HG03571 (cell line): ENCODE measurements at regions not wholly inside any gene's neighbourhood (a gene's known extent, or its start where the extent isn't known, plus 50 kb on each side); places are given as distances from the start of the nearest gene placed in this dataset.

Source experiments
- ATAC-seq: cut with Tn5 transposase; IDR thresholded peaks from one replicate; pipeline ENCODE4 v1.9.1; 2021; ENCODE audit not compliant: unreplicated experiment

DNA sequence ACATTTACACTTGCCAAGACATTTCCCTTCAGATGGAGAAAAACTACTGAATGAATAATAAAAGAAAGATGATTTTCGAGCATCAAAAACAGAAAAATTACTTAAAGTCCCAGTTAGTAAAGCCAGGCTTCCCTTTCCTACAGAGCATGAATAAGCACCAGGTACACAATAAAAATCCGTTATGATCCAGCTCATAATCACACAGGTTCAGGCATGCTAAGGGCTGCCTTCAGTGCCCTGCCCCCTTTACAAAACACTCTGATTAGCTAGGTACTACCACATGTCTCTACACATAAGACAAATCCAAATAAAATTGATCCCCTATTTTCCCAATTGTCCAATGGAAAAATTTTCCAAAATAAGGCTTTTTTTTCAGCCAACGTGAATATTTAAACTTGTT is 413.2 kb upstream of the LRATD1 start:
- ATAC-seq: no peak

DNA sequence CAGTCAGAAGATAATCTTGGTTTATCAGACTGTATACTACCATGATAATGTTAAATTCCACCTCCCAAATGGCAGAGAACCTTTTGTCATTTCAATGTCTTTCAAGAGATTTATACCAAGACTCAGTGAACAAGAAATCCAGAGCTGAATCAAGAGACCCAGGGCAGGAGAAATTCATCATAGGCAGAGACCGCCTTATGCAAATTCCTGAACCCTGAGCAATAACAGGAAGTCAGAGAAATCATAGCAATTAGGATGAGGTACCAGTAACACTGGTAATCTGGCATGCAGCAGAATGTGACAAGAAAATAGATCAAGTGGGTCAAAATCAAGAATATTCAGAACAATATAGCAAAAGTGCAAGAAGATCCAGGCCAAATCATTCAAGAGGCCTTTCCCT is 412.4 kb upstream of the LRATD1 start:
- ATAC-seq: no peak

DNA sequence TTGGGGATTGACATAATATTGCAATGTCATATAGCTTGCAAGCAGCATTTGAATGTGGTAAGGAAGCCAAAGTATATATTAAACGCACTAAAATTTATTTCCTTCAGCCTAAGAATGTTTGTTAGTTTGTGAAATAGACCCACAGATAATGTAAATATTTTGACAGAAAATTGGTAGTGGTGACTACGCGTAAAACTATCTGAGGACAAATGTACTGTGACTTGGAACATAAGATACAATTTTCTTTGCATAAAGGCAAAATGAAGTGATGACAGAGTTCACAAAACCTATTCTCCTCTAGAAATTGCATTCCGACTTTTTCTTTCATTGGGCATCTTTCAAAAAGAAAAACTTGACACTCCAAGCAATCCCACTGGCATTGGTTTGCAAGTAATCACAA is 411.1 kb upstream of the LRATD1 start:
- ATAC-seq: no peak

DNA sequence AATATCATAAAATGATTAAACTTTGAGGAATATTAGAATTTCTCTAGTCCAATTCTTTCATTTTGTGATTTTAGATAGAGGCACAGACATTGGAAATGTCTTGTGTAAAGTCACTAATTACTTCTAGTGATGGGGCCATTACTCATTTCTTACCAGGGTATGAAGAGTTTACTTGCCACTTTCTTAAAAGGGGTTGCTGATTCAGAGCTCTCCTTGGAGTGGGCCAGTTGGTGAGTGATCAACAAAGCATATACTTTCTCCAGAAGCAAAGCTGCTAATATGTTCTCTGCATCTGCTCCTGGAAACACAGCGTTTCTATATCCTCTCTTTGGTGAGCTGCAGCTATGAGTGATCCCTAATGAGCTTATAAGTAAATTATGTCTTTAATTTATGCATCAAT is 408.9 kb upstream of the LRATD1 start:
- ATAC-seq: no peak

DNA sequence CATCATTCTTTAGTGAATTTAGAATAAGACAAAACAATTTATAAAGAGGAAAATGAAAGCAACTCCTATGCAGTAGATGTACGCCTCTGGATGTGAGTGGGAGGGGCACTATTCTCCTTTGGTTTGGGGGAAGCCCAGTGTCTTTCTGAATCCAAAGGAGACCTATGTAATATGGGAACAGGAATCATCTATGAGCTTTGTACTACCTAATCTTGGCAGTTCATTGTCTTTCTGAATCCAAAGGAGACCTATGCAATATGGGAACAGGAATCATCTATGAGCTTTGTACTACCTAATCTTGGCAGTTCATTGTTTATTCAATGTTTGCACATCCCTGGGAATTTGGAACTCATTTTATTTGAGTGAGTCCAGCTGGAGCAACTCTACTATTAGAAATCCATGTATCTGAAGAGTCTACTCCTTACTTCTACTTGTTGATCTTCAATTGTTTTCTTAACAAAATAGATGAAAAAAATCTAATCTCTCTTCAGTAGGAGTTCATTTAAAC is 401.1 kb upstream of the LRATD1 start:
- ATAC-seq: no peak

DNA sequence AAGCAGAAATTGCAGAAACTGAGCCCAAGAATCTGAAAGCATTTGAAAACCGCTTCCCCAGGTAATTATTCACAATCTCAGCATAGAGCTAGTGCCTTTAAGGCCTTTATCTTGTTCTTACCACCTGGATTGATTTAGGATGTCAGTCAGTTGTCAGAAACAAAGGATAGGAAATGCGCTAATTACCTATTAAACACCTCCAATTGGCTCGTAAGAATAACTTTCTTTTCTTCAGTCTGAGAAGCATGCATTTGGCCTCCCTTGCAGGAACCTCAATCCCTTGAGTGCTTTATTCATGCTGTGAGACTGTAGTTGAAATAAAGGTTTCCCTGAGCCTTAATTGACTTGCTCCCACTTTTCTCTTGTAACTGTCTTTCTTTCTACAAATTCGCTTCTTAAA is 400.3 kb upstream of the LRATD1 start:
- no peak for ATAC-seq

DNA sequence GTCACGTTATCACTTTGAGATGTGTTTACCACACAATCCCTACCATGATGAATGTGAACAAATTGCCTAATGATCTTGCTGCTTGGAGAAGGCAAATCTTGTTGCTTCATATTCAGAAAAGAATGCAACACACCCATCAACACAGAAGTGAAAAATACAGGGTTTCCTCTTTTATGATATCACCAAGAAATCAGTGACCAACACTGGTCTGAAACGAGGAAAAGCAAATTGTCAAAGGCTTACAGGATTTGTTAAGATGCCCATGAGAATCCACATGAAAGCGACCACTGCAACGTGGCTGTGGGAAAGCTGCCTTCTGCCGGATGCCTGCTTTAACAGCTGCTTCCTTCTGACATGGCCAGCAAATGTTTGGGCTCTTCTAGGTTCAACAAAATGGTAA is 397.6 kb upstream of the LRATD1 start:
- no peak for ATAC-seq

DNA sequence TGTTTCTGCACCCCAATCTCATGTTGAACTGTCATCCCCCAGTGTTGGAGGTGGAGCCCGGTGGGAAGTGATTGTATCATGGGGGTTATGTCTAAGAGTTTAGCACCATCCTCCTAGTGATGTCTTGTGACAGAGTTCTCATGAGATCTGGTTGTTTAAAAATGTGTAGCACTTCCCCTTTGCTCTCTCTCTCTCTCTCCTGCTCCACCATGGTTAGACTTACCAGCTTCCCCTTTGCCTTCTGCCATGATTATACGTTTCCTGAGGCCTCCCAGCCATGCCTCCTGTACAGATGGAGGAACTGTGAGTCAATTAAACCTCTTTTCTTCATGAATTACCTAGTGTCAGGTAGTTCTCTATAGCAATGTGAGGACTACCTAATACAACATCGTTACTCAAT is 396.9 kb upstream of the LRATD1 start:
- no peak for ATAC-seq

DNA sequence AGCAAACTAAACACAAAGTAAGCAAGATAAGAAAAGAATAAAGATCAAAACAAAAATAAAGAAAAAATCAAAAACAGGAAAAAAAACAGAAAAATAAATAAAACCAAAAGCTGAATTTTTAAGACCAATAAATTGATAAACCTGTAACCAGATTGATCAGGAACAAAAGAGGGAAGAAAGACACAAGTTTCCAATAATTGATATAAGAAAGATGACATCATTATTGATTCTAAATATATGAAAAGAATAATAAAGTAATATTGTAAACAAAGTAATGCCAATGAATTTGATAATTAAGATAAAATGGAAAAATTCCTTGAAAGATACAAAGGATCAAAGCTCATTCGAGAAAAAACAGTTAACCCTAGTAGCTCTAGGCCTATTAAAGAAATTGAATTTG is 394.6 kb upstream of the LRATD1 start:
- no peak for ATAC-seq

DNA sequence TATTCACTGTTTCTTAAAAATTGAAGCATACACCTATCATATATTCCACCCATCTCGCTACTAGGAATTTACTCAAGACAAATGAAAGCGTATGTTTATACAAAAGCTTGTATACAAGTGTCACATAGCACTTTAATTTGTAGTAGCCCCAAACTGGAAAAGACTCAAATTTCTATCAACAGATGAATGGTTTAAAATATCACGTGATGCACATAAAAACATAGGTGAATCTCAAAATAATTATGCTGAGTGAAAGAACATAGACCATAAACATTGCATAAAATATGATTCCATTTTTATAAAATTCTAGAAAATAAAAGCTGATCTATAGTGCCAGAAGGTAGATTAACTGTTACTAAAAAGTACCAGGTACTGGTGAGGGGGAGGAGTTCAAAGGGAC is 392.9 kb upstream of the LRATD1 start:
- ATAC-seq: no peak

DNA sequence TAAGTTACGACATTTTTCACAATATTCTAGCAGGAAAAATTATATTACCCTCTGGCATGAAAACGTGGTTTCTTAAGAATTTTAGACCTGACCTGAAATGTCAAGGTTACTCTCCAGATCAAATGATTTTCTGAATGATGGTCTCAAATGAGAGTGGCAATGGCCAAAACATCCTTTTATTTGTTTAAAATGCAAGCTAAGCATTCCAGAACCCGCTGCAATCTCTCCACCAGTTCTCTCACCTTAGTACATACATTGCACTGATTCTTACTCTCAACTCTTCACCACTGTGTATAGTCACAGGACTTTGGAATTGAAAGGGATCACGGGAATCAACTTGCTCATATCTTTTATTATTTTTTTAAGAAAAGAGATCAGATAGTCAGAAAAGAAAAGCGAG is 391.6 kb upstream of the LRATD1 start:
- no peak for ATAC-seq

DNA sequence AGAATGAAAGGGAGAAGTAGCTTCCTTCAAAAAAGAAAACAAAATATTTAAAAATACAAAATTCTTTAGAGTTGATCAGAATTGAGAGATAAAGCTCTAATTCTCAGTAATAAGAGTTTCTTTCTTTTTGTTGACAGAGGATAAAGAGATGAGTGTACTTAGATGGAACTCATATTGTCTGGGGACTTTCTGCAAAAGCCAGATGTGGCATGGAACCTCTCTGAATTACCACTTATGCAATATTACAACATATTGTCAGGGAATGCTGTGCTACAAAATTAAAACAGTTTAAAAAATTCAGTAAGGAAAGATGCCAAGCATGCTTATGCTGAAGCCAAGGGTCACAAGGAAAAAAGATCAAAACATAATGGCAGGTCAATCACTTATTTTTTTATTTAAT is 386.6 kb upstream of the LRATD1 start:
- ATAC-seq: no peak

DNA sequence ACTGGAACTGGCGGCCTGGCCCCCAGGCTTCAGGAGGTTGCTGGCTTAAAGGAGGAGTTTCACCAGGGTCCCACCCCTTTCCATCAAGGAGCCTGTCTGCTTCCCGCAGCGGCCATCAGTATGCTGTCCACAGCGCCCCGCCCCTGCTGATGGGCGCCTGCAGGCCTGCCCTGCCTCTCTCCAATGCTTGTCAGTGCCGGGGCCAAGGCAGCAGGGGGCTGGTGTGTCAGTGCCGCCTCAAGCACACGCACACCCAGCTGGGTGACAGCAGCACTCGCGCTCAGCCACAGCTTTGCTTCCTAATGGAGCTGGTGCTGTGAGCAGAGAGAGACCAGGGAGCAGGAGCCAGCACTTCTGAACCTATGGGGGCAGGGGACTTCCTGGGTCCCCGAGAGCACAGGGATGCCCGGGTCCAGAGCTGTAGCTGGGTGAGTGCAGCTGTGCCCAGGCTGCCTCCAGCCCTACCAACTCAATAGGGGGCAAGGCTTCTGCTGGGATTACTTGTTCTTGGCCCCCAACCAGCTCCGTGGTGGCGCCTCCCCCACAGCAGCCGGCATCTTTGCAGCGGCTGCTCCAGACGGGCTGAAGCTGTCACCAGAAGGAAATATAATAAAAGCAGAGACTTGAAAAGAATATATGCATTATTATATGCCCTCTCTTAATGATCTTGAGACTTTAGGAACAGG is 377.2 kb upstream of the LRATD1 start:
- ATAC-seq: no peak

DNA sequence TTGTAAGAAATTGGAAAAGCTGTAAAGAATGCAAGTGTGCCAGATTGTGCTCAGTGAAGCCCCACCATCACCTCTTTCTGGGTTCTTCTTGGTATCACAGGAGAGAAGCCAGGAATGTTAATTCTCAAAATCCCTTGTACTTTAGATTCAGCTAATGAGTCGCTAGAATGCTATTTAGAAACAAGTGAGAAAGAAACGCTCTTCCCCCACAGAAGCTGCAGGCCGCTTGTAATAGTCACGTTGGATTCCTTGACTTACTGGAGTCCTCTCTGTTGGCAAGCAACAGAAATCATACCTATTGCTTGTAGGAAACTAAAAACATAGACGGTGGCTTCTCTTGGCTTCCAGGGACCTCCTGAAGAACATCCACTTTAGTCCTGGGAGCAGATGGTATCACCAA is 375.6 kb upstream of the LRATD1 start:
- ATAC-seq: no peak

DNA sequence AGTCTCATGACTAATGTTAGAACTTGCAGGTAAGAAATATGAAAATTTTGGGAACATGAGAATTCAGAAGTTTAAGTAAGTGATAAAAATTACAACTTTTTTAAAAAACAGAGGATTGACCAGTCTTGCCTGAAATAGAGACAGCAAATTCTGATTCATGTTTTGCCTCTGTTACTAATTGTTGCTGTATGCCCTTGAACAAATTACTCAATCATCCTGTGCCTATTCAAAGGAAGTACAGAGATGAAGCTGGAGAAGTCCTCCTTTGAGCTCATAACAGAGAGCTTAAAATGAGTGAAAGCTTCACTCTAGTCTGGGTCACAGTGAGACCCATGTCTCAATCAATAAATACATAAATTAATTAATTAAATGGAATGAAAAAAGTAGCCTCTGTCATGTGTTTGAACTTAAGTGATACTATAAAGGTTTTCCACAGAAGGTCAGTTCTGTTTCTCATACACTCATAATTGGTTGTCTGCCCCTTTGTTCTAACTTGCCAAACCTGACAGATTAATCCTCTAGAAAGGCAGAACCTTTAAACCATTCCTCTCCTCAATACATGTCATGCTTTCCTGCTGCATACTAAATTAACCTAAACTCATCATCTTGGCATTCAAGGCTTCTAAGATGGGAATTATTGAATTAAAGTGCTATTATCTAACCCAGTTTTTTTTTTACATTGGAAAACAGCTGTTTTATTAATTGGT is 374.6 kb upstream of the LRATD1 start:
- no peak for ATAC-seq

DNA sequence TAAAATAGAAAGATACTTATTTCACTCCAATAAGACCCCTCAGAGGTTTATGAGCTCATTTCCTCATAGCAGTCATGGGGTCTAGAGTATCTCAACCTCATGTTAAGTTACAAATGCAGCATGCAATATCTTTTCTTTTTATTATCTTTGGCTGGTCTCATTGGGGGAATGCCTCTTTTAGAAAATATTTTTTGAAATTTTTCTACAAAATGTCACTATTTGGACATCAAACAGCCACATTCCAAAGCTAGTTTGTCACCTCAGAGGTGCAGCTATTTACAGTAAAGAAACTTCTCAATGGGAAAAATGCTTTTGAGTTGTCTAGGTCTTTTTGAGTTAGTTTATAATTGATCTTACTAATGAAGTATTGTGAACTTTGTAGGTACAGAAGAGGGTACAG is 370.7 kb upstream of the LRATD1 start:
- no peak for ATAC-seq

DNA sequence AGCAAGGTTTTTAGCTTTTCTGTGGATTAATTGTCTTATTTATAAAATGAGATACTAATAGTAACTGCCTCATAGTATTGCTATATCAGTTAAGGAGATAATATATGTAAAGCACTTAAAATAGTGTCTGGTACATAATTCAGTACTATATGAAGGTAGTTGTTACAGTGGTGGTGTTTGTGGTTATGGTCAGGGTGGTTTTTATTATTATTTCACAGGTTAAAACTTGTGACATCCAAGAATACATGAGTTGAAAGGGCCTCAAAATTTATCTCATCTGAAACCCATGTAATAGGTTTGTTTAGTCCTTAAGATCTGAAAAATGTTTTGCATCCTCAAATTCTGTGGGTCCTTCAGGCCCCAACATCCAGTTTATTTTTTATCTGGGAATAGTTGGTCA is 369.5 kb upstream of the LRATD1 start:
- no peak for ATAC-seq

DNA sequence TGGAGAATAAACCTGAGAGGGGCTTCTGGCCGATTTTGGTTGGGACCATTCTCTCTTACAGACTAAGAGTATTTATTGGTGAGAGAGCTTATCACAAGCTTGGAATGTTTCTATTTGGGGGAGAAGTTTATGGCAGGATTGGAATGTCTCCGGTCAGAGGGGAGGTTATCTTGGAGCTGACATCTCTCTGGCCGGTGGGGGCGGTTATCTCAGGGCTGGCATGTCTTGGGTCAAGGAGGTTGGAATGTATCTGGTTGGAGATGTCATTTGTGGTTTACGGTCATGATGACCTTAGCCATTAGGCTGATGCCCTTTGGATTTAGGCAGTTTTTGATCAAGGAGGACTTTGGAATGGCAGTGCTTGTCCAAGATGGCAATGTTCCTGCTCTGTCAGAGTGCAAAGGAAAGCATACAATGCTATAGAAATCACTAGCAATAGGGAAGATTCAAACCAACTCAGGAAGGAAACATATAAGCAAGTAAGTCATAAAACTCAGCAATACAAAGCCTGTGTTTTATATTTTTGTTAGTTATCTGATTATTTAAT is 362.4 kb upstream of the LRATD1 start:
- no peak for ATAC-seq

DNA sequence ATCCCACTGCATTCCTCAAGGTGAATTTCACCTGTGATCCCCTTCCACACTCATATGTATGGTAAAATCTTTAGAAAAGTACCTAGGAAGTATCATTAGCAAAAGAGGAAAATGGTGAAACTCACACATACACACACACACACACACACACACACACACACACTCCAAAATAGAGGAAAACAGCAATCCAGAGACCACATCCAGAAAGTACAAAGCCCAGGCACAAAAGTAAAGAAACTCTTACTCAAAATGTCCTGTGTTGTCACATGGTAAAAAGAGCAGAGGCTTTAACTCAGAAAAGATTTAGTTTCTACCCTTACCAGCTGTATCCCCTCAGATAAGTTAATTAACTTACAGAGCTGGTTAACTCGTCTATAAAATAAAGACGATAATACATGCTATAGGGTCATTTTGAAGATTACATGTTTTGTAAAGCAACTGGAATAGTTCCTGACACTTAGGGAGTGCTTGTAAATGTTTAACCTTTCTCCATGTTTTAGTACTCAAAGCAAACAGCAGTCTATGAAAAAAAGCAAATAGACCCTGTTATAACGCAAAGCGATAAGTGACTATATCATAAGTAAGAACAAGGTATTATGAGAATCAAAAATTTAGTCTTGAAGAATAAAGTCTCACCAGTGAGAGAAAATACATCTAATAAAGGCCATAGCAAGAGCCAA is 360.0 kb upstream of the LRATD1 start:
- ATAC-seq: no peak

DNA sequence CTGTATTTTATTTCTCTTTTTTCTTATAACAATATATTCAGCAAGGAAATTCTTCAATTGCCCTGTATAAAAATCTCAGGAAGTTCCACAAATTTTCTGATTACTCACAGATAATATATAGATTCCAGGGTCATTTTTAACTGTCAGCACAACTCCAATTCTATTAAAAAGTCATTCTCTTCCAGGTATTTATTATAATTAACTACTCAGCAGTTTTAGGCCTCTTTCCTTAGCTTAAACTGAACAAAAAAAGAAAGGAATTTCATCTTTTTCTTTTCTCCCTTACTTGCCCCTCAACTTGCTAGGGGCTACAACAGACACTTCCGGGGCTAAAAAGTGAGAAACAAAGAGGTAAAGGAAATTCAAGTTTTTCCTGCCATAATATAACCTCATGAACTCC is 358.9 kb upstream of the LRATD1 start:
- ATAC-seq: no peak

DNA sequence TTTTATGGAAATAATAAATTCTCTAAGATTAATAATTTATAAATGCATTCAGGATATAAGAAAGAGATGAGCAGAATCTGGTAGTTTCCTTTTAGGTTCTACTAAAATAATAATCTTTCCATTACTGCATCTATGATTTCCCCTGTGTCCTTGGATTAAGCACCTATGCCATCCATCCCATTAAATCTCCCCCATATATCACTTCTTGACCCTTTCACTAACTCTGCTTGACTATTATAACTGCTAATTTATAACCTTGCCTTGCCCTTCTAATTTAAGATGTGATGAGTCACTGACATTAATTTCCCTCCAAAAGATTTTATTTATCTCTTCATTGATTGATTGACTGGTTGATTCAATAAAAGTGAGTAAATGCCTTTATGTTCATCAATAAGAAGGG is 348.3 kb upstream of the LRATD1 start:
- no peak for ATAC-seq

DNA sequence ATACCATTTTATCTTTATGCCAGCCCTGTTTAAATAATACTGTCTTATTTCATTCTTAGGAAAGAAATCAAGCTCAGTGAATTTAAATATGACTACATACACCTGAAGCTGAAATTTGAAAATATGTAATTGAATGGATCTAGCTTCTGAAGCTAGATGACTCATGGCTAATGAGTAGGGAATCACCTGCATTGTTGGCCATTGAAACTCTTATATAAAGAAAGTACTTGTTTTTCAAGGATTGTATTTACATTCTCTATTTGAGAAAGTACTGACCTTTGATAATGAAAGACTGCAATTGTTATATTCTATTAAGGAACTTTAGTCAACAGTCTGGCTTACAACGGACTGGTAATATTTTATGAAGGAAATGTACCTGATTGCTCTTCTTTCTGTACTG is 346.7 kb upstream of the LRATD1 start:
- no peak for ATAC-seq
